B cell (primary cell): ENCODE measurements at regions not wholly inside any gene's neighbourhood (a gene's known extent, or its start where the extent isn't known, plus 50 kb on each side); places are given as distances from the start of the nearest gene placed in this dataset.
A peak's percentile ranks its signal among the peaks of the same experiment; 100 is the strongest.

ENCODE experiments used
- ATAC-seq: fragments of 200-7000 bp; cut with Tn5 transposase; one replicate; pipeline ENCODE4 v1.10.0; 2021; ENCODE audit warnings: low read depth, mild to moderate bottlenecking, moderate number of reproducible peaks, moderate library complexity
- CTCF ChIA-PET: fragments of 350-600 bp; sonication (Branson Sonifier 250); formaldehyde crosslinking; loops from one replicate; lab custom pipeline; 2021; ENCODE audit warnings: antibody characterized with exemption, inconsistent platforms; lab: Charles Lee
- POLR2A ChIA-PET: fragments of 350-600 bp; sonication (Branson Sonifier 250); formaldehyde crosslinking; loops from one replicate; lab custom pipeline; 2021; ENCODE audit warnings: antibody characterized with exemption; lab: Charles Lee
- DNase-seq: peaks from one replicate; pipeline ENCODE4 v3.0.0; 2013
- H2AFZ ChIP-seq: 2 replicates; pipeline ENCODE4 v1.6.1; 2012; ENCODE audit warnings: mild to moderate bottlenecking, low read depth, low read length; ENCODE audit not compliant: insufficient read depth, poor library complexity, severe bottlenecking
- H3K27ac ChIP-seq, 2 donors: 1 replicate in 1 of 2; 2 replicates in 1 of 2; pipeline ENCODE4 v1.5.1; 2012 to 2013; ENCODE audit warnings: low read length in 2 of 2, mild to moderate bottlenecking in 2 of 2, moderate library complexity in 1 of 2
- H3K27me3 ChIP-seq, 4 experiments: fragments of 200-600 bp in 1 of 4; sonication (generic) in 1 of 4; replicated peaks in 1 of 4; 1 replicate in 2 of 4; 2 replicates in 2 of 4; pipeline versions ENCODE4 v1.6.1 to v1.7.0; 2013 to 2016; ENCODE audit warnings: low read length in 3 of 4, mild to moderate bottlenecking in 2 of 4, mixed read lengths in 1 of 4, moderate library complexity in 1 of 4; ENCODE audit not compliant: insufficient read depth in 4 of 4, control insufficient read depth in 3 of 4; ENCODE audit errors: control extremely low read depth in 1 of 4
- H3K36me3 ChIP-seq, 2 experiments: replicated peaks in 1 of 2; 1 replicate in 1 of 2; 2 replicates in 1 of 2; pipeline versions ENCODE4 v1.6.1 to v1.7.1; 2013; ENCODE audit warnings: low read length in 1 of 2; ENCODE audit not compliant: insufficient read depth in 2 of 2, control insufficient read depth in 1 of 2; ENCODE audit errors: control extremely low read depth in 1 of 2, extremely low read depth in 1 of 2
- H3K4me1 ChIP-seq, 2 donors: fragments of 200-600 bp in 1 of 2; sonication (generic) in 1 of 2; 1 replicate in 1 of 2; 2 replicates in 1 of 2; pipeline versions ENCODE4 v1.5.1 to v1.6.1; 2013 to 2017; ENCODE audit warnings: low read length in 2 of 2; ENCODE audit not compliant: control insufficient read depth in 2 of 2, insufficient read depth in 2 of 2
- H3K4me2 ChIP-seq: replicated peaks from 2 replicates; pipeline ENCODE3; 2012; ENCODE audit warnings: mild to moderate bottlenecking, low read depth, low read length; ENCODE audit not compliant: poor library complexity, severe bottlenecking
- H3K4me3 ChIP-seq, 5 experiments: fragments of 200-600 bp in 1 of 5; sonication (generic) in 1 of 5; 1 replicate in 3 of 5; 2 replicates in 2 of 5; pipeline versions ENCODE4 v1.5.1 to v1.7.0; 2011 to 2016; ENCODE audit warnings: low read length in 4 of 5, mild to moderate bottlenecking in 4 of 5, low read depth in 2 of 5, control low read depth in 1 of 5, moderate library complexity in 1 of 5; ENCODE audit not compliant: insufficient read depth in 1 of 5; ENCODE audit errors: control extremely low read depth in 1 of 5, extremely low read depth in 1 of 5
- H3K79me2 ChIP-seq: fragments of 200-600 bp; sonication (generic); one replicate; pipeline ENCODE4 v1.6.0; 2016; ENCODE audit warnings: low read length; ENCODE audit not compliant: control insufficient read depth, insufficient read depth
- H3K9ac ChIP-seq: fragments of 200-600 bp; sonication (generic); 2 replicates; pipeline ENCODE4 v1.6.1; 2017; ENCODE audit warnings: mild to moderate bottlenecking, low read length, moderate library complexity
- H3K9me3 ChIP-seq, 3 donors: one replicate each; pipeline versions ENCODE4 v1.6.1 to v1.7.1; 2013; ENCODE audit warnings: low read length in 2 of 3; ENCODE audit not compliant: control insufficient read depth in 2 of 3, insufficient read depth in 1 of 3; ENCODE audit errors: control extremely low read depth in 1 of 3
- H4K20me1 ChIP-seq: 2 replicates; pipeline ENCODE4 v1.6.0; 2012; ENCODE audit warnings: mild to moderate bottlenecking, low read length; ENCODE audit not compliant: insufficient read depth, control insufficient read depth, poor library complexity, severe bottlenecking
- H3K27ac Mint-ChIP-seq: one replicate; pipeline ENCODE4 v1.8.0; 2021; ENCODE audit warnings: mixed read lengths
- H3K27me3 Mint-ChIP-seq: one replicate; pipeline ENCODE4 v1.8.0; 2021; ENCODE audit warnings: mixed read lengths
- H3K4me1 Mint-ChIP-seq: one replicate; pipeline ENCODE4 v1.8.0; 2021; ENCODE audit warnings: mixed read lengths
- H3K4me3 Mint-ChIP-seq: one replicate; pipeline ENCODE4 v1.8.0; 2021; ENCODE audit warnings: mixed read lengths
- H3K9me3 Mint-ChIP-seq: one replicate; pipeline ENCODE4 v1.8.0; 2022; ENCODE audit warnings: mixed read lengths; ENCODE audit not compliant: insufficient read depth
- CTCF ChIP-seq: fragments of 200-600 bp; IDR thresholded peaks from one replicate; pipeline ENCODE4 v1.8.0; 2022; ENCODE audit warnings: antibody characterized with exemption, mild to moderate bottlenecking
- EZH2 ChIP-seq: IDR thresholded peaks from 2 replicates; pipeline ENCODE4 v1.6.1; 2012; ENCODE audit warnings: borderline replicate concordance, low read depth, mild to moderate bottlenecking, moderate library complexity, low read length; ENCODE audit not compliant: insufficient read depth, poor library complexity, severe bottlenecking
- WGBS: methylation state at CpG from one replicate; pipeline ENCODE4 v1.1.5; 2013; ENCODE audit warnings: missing lambda C conversion rate; ENCODE audit not compliant: insufficient coverage; 5-methylcytosine and 5-hydroxymethylcytosine counted together
- intact Hi-C: fragments of 100-400 bp; cut with micrococcal nuclease; formaldehyde crosslinking; loops from one replicate; pipeline ENCODE4 v1.10.0; 2022

GRCh38 chr3:6168256-6168655 is 692.7 kb upstream of the GRM7 start:
- Histone ChIP-seq H3K27ac (no peak overlapping the region), H3K9me3 (peaks cover 0 to 1% (median 0%) of the 10 kb centered on the region in 3 donors), H3K4me2 (no peak overlapping the region), H4K20me1 (no peaks in the 10 kb centered on the region), H3K9ac (no peak overlapping the region), H3K4me3 (no peak overlapping the region), H3K79me2 (no peaks in the 10 kb centered on the region), H3K4me1 (no peaks in the 10 kb centered on the region), H2AFZ (peak overlapping the region; percentile 15), H3K36me3 (no peaks in the 10 kb centered on the region), H3K27me3 (no peaks in the 10 kb centered on the region)
- DNase-seq, result no peak
- no peak overlapping the region for H3K27ac Mint-ChIP-seq
- intact Hi-C loops, result no loop called here
- POLR2A ChIA-PET, result no interaction called here
- 0% methylated on average over 1 of the region's 8 CpGs for WGBS
- H3K9me3 Mint-ChIP-seq, result peaks cover 5% of the 10 kb centered on the region
- H3K4me1 Mint-ChIP-seq, result peaks cover 7% of the 10 kb centered on the region
- ATAC-seq, result no peak
- no peaks in the 10 kb centered on the region for H3K27me3 Mint-ChIP-seq
- TF ChIP-seq CTCF (no peak), EZH2 (no peak)
- no peak overlapping the region for H3K4me3 Mint-ChIP-seq
- CTCF ChIA-PET, result no interaction called here

- H4K20me1 ChIP-seq, result no peaks in the 10 kb centered on the region
- H3K4me1 Mint-ChIP-seq, result peaks cover 5% of the 10 kb centered on the region
- no peak overlapping the region for H3K27ac ChIP-seq
- H3K4me3 ChIP-seq, result no peak overlapping the region
- no peaks in the 10 kb centered on the region for H3K27me3 ChIP-seq
- ChIA-PET POLR2A (no interaction called here), CTCF (no interaction called here)
- intact Hi-C loops, result no loop called here
- H3K36me3 ChIP-seq, result no peaks in the 10 kb centered on the region
- no peak overlapping the region for H3K27ac Mint-ChIP-seq
- peaks cover 4% of the 10 kb centered on the region for H3K9me3 Mint-ChIP-seq
- H2AFZ ChIP-seq, result no peak overlapping the region
- H3K9me3 ChIP-seq, result peaks cover 0 to 1% (median 0%) of the 10 kb centered on the region in 3 donors
- no peak overlapping the region for H3K4me3 Mint-ChIP-seq
- H3K9ac ChIP-seq, result no peak overlapping the region
- no peaks in the 10 kb centered on the region for H3K4me1 ChIP-seq
- H3K79me2 ChIP-seq, result no peaks in the 10 kb centered on the region
- ATAC-seq (no peak), DNase-seq (no peak)
- H3K4me2 ChIP-seq, result no peak overlapping the region
- no peaks in the 10 kb centered on the region for H3K27me3 Mint-ChIP-seq
- no CpG with 5 or more reads among the region's 6 CpGs for WGBS
- TF ChIP-seq EZH2 (no peak), CTCF (no peak)
These were observed 687.9 kb upstream of the GRM7 start for GRCh38 chr3:6172871-6173642.
